ENCODE measurements at regions not wholly inside any gene's neighbourhood (a gene's known extent, or its start where the extent isn't known, plus 50 kb on each side); places are given as distances from the start of the nearest gene placed in this dataset.

- no peak for TF ChIP-seq CTCF (IDR thresholded peaks at IDR 0.05; ENCODE audit: extremely low read depth in 1 of 2, insufficient read depth in 1 of 2, low read depth in 1 of 2, low read length in 2 of 2)
- no peak for TF ChIP-seq POLR2A (IDR thresholded peaks at IDR 0.05; ENCODE audit: low read depth, low read length)
- TF ChIP-seq EZH2 (IDR thresholded peaks at IDR 0.05; ENCODE audit: borderline replicate concordance, low read depth, low read length, severe bottlenecking), result no peak
- TF ChIP-seq, protein P1, sequence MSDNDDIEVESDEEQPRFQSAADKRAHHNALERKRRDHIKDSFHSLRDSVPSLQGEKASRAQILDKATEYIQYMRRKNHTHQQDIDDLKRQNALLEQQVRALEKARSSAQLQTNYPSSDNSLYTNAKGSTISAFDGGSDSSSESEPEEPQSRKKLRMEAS (IDR thresholded peaks at IDR 0.05; ENCODE audit: insufficient read depth, insufficient read length), result no peak
- TF ChIP-seq FOS (IDR thresholded peaks at IDR 0.05; ENCODE audit: borderline replicate concordance, insufficient read depth, low read length), result no peak
- no peak for TF ChIP-seq POLR2AphosphoS5 (IDR thresholded peaks at IDR 0.05; ENCODE audit: insufficient read depth, low read depth, low read length)
- peak; percentile 54 for TF ChIP-seq GATA2 (IDR thresholded peaks at IDR 0.05; ENCODE audit: insufficient read depth, insufficient read length, low read depth, low read length)
- no peak for TF ChIP-seq MYC (IDR thresholded peaks at IDR 0.05; ENCODE audit: low read depth, low read length)
- TF ChIP-seq JUN (IDR thresholded peaks at IDR 0.05; ENCODE audit: borderline replicate concordance, insufficient read depth, insufficient read length, low read depth), result no peak
Observed at GRCh38 chr5:93164690-93165089, 416.3 kb downstream of the NR2F1-AS1 start.

Measured in endothelial cell of umbilical vein (primary cell).